ENCODE measurements at regions not wholly inside any gene's neighbourhood (a gene's known extent, or its start where the extent isn't known, plus 50 kb on each side); places are given as distances from the start of the nearest gene placed in this dataset.

DNA sequence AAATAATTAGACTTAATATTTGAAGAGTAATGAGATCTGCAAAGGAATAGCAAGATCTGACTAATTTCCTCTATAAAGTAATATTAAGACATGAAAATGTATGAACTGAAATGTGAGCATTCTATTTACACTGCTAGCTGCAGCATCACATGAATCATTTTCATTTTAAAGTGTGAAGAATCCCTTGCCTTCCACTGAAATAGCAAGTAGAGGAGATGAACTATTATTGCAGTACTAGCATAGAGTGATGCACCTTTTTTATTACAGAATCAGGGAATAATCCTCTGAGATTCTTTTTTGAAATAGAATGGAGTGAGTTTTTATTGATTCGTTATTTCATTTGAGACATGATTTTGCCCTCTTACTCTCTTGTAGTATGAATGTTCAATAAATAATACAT lies 281.9 kb upstream of the NAV3 start:
- H2BK5ac ChIP-seq (ENCODE audit: low read depth, low read length, poor library complexity, severe bottlenecking): no peak overlapping the region
- H3K4me3 ChIP-seq (ENCODE audit: insufficient read depth, low read depth, low read length): no peak overlapping the region
- intact Hi-C loops (cut with micrococcal nuclease): no loop called here
- H2BK15ac ChIP-seq (ENCODE audit: low read depth, low read length): no peak overlapping the region
- no peaks in the 10 kb centered on the region for H3K4me1 ChIP-seq (ENCODE audit: control insufficient read depth, insufficient read depth, low read length)
- H2BK20ac ChIP-seq (ENCODE audit: low read depth, low read length): no peak overlapping the region
- no peak overlapping the region for H3K14ac ChIP-seq (replicated peaks; ENCODE audit: low read depth, low read length)
- POLR2A ChIA-PET (ENCODE audit: unreplicated experiment): no interaction called here
- no peaks in the 10 kb centered on the region for H3K9me3 ChIP-seq (ENCODE audit: control insufficient read depth, insufficient read depth, low read length)
- dilution Hi-C loops (cut with HindIII; ENCODE audit: low sequenced_read_pairs, unreplicated experiment): no loop called here
- no peak overlapping the region for H3K9ac ChIP-seq (ENCODE audit: low read depth, low read length)
- no peaks in the 10 kb centered on the region for H4K20me1 ChIP-seq (ENCODE audit: insufficient read depth, low read length)
- WGBS, 2 experiments (ENCODE audit: extremely low coverage in 2 of 2, insufficient read length in 1 of 2): no CpG with 5 or more reads among the region's 1 CpG
- H3K79me1 ChIP-seq (ENCODE audit: low read depth in 1 of 2, low read length in 2 of 2): no peaks in the 10 kb centered on the region
- H3K27ac ChIP-seq (ENCODE audit: insufficient read depth, low read length): no peak overlapping the region
- H3K9me1 ChIP-seq (ENCODE audit: insufficient read depth, low read length): no peaks in the 10 kb centered on the region
- H3K56ac ChIP-seq (ENCODE audit: extremely low read depth, insufficient read depth, low read length): no peak overlapping the region
- no peak overlapping the region for H4K5ac ChIP-seq (ENCODE audit: low read depth, low read length)
- no peak overlapping the region for H3K4me2 ChIP-seq (ENCODE audit: low read depth, low read length)
- DNase-seq (no peak), ATAC-seq (ENCODE audit: low read depth) (no peak)
- no peak overlapping the region for H3K18ac ChIP-seq (ENCODE audit: low read depth, low read length)
- no peak overlapping the region for H2AK5ac ChIP-seq (ENCODE audit: low read depth, low read length)
- H3K4ac ChIP-seq (ENCODE audit: low read depth, low read length): no peak overlapping the region
- CTCF ChIA-PET: no interaction called here
- no peak overlapping the region for H2AFZ ChIP-seq (replicated peaks; ENCODE audit: low read length, poor library complexity)
- H2BK120ac ChIP-seq (ENCODE audit: low read depth, low read length): no peak overlapping the region
- no TSS peak for BruUV-seq (replicated peaks)
- no peak overlapping the region for H2AK9ac ChIP-seq (replicated peaks; ENCODE audit: low read depth, low read length, poor library complexity)
- H3K23ac ChIP-seq (ENCODE audit: low read depth, low read length): no peak overlapping the region
- no peak overlapping the region for H4K91ac ChIP-seq (ENCODE audit: insufficient read depth, low read depth, low read length)
- H4K8ac ChIP-seq (ENCODE audit: low read depth in 2 of 2, low read length in 2 of 2): no peak overlapping the region
- H3K36me3 ChIP-seq (ENCODE audit: control insufficient read depth, insufficient read depth, low read length): no peaks in the 10 kb centered on the region
- TF ChIP-seq CEBPB (IDR thresholded peaks at IDR 0.05; ENCODE audit: low read depth, low read length) (no peak), SMC3 (IDR thresholded peaks at IDR 0.05; ENCODE audit: low read depth, low read length) (no peak), MXI1 (IDR thresholded peaks at IDR 0.05; ENCODE audit: borderline replicate concordance, low read depth, low read length) (no peak), USF2 (IDR thresholded peaks at IDR 0.05; ENCODE audit: low read depth, low read length) (no peak), RAD21 (IDR thresholded peaks at IDR 0.05; ENCODE audit: low read length) (no peak), MAFK (IDR thresholded peaks at IDR 0.05; ENCODE audit: low read depth, low read length) (no peak), BHLHE40 (IDR thresholded peaks at IDR 0.05; ENCODE audit: low read depth, low read length) (no peak), RFX5 (IDR thresholded peaks at IDR 0.05; ENCODE audit: low read depth, low read length) (no peak), MAZ (IDR thresholded peaks at IDR 0.05; ENCODE audit: borderline replicate concordance, low read depth, low read length) (no peak), POLR2A (IDR thresholded peaks at IDR 0.05; ENCODE audit: low read depth, low read length) (no peak), NFE2L2 (IDR thresholded peaks at IDR 0.05; ENCODE audit: low read depth, low read length) (no peak)
- TF ChIP-seq, protein P1, sequence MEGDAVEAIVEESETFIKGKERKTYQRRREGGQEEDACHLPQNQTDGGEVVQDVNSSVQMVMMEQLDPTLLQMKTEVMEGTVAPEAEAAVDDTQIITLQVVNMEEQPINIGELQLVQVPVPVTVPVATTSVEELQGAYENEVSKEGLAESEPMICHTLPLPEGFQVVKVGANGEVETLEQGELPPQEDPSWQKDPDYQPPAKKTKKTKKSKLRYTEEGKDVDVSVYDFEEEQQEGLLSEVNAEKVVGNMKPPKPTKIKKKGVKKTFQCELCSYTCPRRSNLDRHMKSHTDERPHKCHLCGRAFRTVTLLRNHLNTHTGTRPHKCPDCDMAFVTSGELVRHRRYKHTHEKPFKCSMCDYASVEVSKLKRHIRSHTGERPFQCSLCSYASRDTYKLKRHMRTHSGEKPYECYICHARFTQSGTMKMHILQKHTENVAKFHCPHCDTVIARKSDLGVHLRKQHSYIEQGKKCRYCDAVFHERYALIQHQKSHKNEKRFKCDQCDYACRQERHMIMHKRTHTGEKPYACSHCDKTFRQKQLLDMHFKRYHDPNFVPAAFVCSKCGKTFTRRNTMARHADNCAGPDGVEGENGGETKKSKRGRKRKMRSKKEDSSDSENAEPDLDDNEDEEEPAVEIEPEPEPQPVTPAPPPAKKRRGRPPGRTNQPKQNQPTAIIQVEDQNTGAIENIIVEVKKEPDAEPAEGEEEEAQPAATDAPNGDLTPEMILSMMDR (conservative IDR thresholded peaks at IDR 0.05; ENCODE audit: low read depth, low read length): no peak
- TF ChIP-seq, protein P2, sequence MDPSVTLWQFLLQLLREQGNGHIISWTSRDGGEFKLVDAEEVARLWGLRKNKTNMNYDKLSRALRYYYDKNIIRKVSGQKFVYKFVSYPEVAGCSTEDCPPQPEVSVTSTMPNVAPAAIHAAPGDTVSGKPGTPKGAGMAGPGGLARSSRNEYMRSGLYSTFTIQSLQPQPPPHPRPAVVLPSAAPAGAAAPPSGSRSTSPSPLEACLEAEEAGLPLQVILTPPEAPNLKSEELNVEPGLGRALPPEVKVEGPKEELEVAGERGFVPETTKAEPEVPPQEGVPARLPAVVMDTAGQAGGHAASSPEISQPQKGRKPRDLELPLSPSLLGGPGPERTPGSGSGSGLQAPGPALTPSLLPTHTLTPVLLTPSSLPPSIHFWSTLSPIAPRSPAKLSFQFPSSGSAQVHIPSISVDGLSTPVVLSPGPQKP (IDR thresholded peaks at IDR 0.05; ENCODE audit: borderline replicate concordance, low read depth, low read length): no peak
- H3K27me3 ChIP-seq (ENCODE audit: control insufficient read depth, insufficient read depth, low read length): peaks cover 4% of the 10 kb centered on the region; the same call in 1 of the 2 replicates
- in situ Hi-C loops (cut with MboI; ENCODE audit: low sequenced_read_pairs): no loop called here

All from IMR-90 (cell line).